ENCODE measurements at regions not wholly inside any gene's neighbourhood (a gene's known extent, or its start where the extent isn't known, plus 50 kb on each side); places are given as distances from the start of the nearest gene placed in this dataset.

DNA sequence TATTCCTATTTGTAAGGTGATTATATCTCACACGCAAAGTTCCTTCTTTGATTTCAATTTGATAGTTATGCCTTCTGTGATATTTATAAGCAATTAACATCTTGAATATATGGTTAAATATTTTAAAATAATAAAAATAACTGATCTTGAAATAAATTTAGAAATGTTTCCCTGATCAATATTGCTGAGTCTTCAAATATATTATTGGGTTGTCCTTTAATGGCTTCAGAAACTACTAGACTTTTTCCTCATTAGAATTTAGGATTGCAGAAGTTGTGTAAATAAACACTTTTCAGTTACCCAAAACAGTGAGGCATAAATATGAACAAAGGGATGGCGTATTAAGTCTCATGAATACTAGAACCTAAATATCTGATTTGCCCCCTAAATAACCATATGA is 252.3 kb upstream of the PRR20A start:
- H3K4me3 ChIP-seq (ENCODE audit: low read depth in 1 of 3, low read length in 3 of 3): no peak overlapping the region
- H3K27ac ChIP-seq (ENCODE audit: low read depth in 1 of 2, low read length in 2 of 2): no peak overlapping the region
- H3K4me1 ChIP-seq (ENCODE audit: control insufficient read depth in 4 of 4, insufficient read depth in 4 of 4, low read length in 3 of 4): no peaks in the 10 kb centered on the region
- H3K9ac ChIP-seq (ENCODE audit: low read depth in 1 of 2, low read length in 2 of 2): no peak overlapping the region
- no peaks in the 10 kb centered on the region for H3K36me3 ChIP-seq (ENCODE audit: control insufficient read depth in 4 of 4, insufficient read depth in 3 of 4, low read depth in 1 of 4, low read length in 3 of 4)
- no peak for DNase-seq (ENCODE audit: low spot score)
- H3K27me3 ChIP-seq (ENCODE audit: control insufficient read depth in 4 of 4, insufficient read depth in 4 of 4, low read length in 3 of 4): no peaks in the 10 kb centered on the region
- WGBS: 93% methylated on average over 2 of the region's 2 CpGs
- TF ChIP-seq GABPA (IDR thresholded peaks at IDR 0.05 in 1 of 2, conservative IDR thresholded peaks at IDR 0.05 in 1 of 2) (no peak), ZBTB33 (IDR thresholded peaks at IDR 0.05) (no peak), RAD21 (IDR thresholded peaks at IDR 0.05) (no peak), YY1 (IDR thresholded peaks at IDR 0.05) (no peak), NR2F2 (IDR thresholded peaks at IDR 0.05) (no peak), TAF1 (conservative IDR thresholded peaks at IDR 0.05) (no peak), HNF4A (conservative IDR thresholded peaks at IDR 0.05) (no peak), HNF4G (IDR thresholded peaks at IDR 0.05) (no peak), FOXA2 (IDR thresholded peaks at IDR 0.05) (no peak), RXRA (IDR thresholded peaks at IDR 0.05) (no peak), JUND (IDR thresholded peaks at IDR 0.05) (no peak), EGR1 (IDR thresholded peaks at IDR 0.05; ENCODE audit: low read depth in 2 of 2) (no peak), FOXA1 (IDR thresholded peaks at IDR 0.05) (no peak), SP1 (IDR thresholded peaks at IDR 0.05) (no peak)
- TF ChIP-seq, protein P1, sequence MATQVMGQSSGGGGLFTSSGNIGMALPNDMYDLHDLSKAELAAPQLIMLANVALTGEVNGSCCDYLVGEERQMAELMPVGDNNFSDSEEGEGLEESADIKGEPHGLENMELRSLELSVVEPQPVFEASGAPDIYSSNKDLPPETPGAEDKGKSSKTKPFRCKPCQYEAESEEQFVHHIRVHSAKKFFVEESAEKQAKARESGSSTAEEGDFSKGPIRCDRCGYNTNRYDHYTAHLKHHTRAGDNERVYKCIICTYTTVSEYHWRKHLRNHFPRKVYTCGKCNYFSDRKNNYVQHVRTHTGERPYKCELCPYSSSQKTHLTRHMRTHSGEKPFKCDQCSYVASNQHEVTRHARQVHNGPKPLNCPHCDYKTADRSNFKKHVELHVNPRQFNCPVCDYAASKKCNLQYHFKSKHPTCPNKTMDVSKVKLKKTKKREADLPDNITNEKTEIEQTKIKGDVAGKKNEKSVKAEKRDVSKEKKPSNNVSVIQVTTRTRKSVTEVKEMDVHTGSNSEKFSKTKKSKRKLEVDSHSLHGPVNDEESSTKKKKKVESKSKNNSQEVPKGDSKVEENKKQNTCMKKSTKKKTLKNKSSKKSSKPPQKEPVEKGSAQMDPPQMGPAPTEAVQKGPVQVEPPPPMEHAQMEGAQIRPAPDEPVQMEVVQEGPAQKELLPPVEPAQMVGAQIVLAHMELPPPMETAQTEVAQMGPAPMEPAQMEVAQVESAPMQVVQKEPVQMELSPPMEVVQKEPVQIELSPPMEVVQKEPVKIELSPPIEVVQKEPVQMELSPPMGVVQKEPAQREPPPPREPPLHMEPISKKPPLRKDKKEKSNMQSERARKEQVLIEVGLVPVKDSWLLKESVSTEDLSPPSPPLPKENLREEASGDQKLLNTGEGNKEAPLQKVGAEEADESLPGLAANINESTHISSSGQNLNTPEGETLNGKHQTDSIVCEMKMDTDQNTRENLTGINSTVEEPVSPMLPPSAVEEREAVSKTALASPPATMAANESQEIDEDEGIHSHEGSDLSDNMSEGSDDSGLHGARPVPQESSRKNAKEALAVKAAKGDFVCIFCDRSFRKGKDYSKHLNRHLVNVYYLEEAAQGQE (IDR thresholded peaks at IDR 0.05): no peak
- TF ChIP-seq, protein P2, sequence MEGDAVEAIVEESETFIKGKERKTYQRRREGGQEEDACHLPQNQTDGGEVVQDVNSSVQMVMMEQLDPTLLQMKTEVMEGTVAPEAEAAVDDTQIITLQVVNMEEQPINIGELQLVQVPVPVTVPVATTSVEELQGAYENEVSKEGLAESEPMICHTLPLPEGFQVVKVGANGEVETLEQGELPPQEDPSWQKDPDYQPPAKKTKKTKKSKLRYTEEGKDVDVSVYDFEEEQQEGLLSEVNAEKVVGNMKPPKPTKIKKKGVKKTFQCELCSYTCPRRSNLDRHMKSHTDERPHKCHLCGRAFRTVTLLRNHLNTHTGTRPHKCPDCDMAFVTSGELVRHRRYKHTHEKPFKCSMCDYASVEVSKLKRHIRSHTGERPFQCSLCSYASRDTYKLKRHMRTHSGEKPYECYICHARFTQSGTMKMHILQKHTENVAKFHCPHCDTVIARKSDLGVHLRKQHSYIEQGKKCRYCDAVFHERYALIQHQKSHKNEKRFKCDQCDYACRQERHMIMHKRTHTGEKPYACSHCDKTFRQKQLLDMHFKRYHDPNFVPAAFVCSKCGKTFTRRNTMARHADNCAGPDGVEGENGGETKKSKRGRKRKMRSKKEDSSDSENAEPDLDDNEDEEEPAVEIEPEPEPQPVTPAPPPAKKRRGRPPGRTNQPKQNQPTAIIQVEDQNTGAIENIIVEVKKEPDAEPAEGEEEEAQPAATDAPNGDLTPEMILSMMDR (IDR thresholded peaks at IDR 0.05; ENCODE audit: low read depth, low read length, missing input control): no peak
- TF ChIP-seq, protein P3, sequence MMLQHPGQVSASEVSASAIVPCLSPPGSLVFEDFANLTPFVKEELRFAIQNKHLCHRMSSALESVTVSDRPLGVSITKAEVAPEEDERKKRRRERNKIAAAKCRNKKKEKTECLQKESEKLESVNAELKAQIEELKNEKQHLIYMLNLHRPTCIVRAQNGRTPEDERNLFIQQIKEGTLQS (IDR thresholded peaks at IDR 0.05): no peak
- TF ChIP-seq, protein P4, sequence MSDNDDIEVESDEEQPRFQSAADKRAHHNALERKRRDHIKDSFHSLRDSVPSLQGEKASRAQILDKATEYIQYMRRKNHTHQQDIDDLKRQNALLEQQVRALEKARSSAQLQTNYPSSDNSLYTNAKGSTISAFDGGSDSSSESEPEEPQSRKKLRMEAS (IDR thresholded peaks at IDR 0.05): no peak
- no peaks in the 10 kb centered on the region for H3K9me3 ChIP-seq (ENCODE audit: control insufficient read depth in 4 of 4, low read length in 3 of 4)
